PC-3 (cell line): ENCODE measurements at regions not wholly inside any gene's neighbourhood (a gene's known extent, or its start where the extent isn't known, plus 50 kb on each side); places are given as distances from the start of the nearest gene placed in this dataset.

ENCODE experiments used
- EZH2 ChIP-seq: fragments of 300-600 bp; sonication (generic); IDR thresholded peaks from one replicate; pipeline ENCODE4 v1.6.1; 2017; ENCODE audit warnings: antibody characterized with exemption, mild to moderate bottlenecking, low read length; ENCODE audit not compliant: unreplicated experiment
- TF ChIP-seq, protein P1 (sequence below): fragments of 300-600 bp; sonication (generic); conservative IDR thresholded peaks from 2 replicates; pipeline ENCODE4 v1.5.1; 2017; ENCODE audit warnings: antibody characterized with exemption, low read depth, mild to moderate bottlenecking, low read length

GRCh38 chr5:163594951-163595350 is 89.5 kb downstream of the MAT2B start:
- TF ChIP-seq, protein P1, sequence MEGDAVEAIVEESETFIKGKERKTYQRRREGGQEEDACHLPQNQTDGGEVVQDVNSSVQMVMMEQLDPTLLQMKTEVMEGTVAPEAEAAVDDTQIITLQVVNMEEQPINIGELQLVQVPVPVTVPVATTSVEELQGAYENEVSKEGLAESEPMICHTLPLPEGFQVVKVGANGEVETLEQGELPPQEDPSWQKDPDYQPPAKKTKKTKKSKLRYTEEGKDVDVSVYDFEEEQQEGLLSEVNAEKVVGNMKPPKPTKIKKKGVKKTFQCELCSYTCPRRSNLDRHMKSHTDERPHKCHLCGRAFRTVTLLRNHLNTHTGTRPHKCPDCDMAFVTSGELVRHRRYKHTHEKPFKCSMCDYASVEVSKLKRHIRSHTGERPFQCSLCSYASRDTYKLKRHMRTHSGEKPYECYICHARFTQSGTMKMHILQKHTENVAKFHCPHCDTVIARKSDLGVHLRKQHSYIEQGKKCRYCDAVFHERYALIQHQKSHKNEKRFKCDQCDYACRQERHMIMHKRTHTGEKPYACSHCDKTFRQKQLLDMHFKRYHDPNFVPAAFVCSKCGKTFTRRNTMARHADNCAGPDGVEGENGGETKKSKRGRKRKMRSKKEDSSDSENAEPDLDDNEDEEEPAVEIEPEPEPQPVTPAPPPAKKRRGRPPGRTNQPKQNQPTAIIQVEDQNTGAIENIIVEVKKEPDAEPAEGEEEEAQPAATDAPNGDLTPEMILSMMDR, result no peak
- TF ChIP-seq EZH2, result no peak
